GM12878 (cell line): ENCODE measurements at regions not wholly inside any gene's neighbourhood (a gene's known extent, or its start where the extent isn't known, plus 50 kb on each side); places are given as distances from the start of the nearest gene placed in this dataset.

Experiments used
- EGR1 ChIP-seq, 2 experiments: IDR thresholded peaks; 1 replicate in 1 of 2; 2 replicates in 1 of 2; pipeline ENCODE4 v1.6.1; 2011 to 2012; ENCODE audit warnings: low read depth in 2 of 2, low read length in 2 of 2, borderline replicate concordance in 1 of 2, mild to moderate bottlenecking in 1 of 2, moderate library complexity in 1 of 2
- NFIC ChIP-seq: IDR thresholded peaks from 2 replicates; pipeline ENCODE4 v1.6.1; 2012; ENCODE audit warnings: low read depth, mild to moderate bottlenecking, inconsistent platforms, low read length, moderate library complexity
- NR2C1 ChIP-seq: fragments of 450-650 bp; IDR thresholded peaks from 2 replicates; pipeline ENCODE4 v1.6.1; 2017; ENCODE audit warnings: antibody characterized with exemption, mild to moderate bottlenecking, moderate library complexity
- POLR2A ChIP-seq: IDR thresholded peaks from 2 replicates; pipeline ENCODE4 v1.6.1; 2011; ENCODE audit warnings: low read depth, mild to moderate bottlenecking, low read length
- RAD21 ChIP-seq: IDR thresholded peaks from 2 replicates; pipeline ENCODE4 v1.6.1; 2011; ENCODE audit warnings: mild to moderate bottlenecking, low read depth, low read length, moderate library complexity; ENCODE audit not compliant: insufficient read depth
- RCOR1 ChIP-seq: conservative IDR thresholded peaks from 2 replicates; pipeline ENCODE4 v1.6.1; 2012; ENCODE audit warnings: low read depth, low read length, improper control_type of control experiment
- RFX5 ChIP-seq: IDR thresholded peaks from 2 replicates; pipeline ENCODE4 v1.6.1; 2011; ENCODE audit warnings: low read depth, low read length, improper control_type of control experiment
- TARDBP ChIP-seq: IDR thresholded peaks from 2 replicates; pipeline ENCODE4 v1.6.1; 2016; ENCODE audit warnings: borderline replicate concordance
- ZBED1 ChIP-seq: IDR thresholded peaks from 2 replicates; pipeline ENCODE4 v1.6.1; 2016; ENCODE audit warnings: borderline replicate concordance
- TF ChIP-seq, protein P1 (sequence below): IDR thresholded peaks from 2 replicates; pipeline ENCODE4 v1.6.1; 2012; ENCODE audit warnings: mild to moderate bottlenecking, low read depth, low read length
- TF ChIP-seq, protein P2 (sequence below), 3 experiments: IDR thresholded peaks in 2 of 3; conservative IDR thresholded peaks in 1 of 3; 2 replicates each; pipeline ENCODE4 v1.5.1; 2011; ENCODE audit warnings: low read depth in 3 of 3, low read length in 3 of 3, mild to moderate bottlenecking in 3 of 3, control low read depth in 2 of 3, moderate library complexity in 2 of 3, inconsistent platforms in 1 of 3, mixed read lengths in 1 of 3; ENCODE audit not compliant: control insufficient read depth in 2 of 3, insufficient read depth in 1 of 3; ENCODE audit errors: extremely low read depth in 1 of 3

DNA sequence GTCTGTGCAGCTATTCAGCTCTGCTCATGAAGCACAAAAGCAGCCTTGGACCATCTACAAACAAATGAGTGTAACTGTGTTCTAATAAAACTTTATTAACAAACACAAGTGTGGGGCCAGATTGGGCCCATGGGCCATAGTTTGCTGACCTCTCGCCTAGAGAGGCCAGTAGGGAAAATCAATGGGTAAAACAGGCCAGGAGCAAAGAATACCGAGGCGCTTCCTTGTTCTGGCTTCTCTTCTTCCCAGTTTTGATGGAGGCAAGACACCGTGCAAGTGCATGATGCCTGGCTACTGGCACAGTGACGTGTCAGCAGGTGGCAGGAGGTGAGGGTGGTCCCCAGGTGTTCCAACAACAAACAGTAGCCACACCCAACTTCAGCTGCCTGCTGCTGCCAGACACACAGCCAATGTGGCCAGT is 94.3 kb upstream of the SDK1 start:
- no peak for TF ChIP-seq RAD21
- TF ChIP-seq RCOR1, result no peak
- no peak for TF ChIP-seq TARDBP
- no peak for TF ChIP-seq POLR2A
- TF ChIP-seq, protein P1, sequence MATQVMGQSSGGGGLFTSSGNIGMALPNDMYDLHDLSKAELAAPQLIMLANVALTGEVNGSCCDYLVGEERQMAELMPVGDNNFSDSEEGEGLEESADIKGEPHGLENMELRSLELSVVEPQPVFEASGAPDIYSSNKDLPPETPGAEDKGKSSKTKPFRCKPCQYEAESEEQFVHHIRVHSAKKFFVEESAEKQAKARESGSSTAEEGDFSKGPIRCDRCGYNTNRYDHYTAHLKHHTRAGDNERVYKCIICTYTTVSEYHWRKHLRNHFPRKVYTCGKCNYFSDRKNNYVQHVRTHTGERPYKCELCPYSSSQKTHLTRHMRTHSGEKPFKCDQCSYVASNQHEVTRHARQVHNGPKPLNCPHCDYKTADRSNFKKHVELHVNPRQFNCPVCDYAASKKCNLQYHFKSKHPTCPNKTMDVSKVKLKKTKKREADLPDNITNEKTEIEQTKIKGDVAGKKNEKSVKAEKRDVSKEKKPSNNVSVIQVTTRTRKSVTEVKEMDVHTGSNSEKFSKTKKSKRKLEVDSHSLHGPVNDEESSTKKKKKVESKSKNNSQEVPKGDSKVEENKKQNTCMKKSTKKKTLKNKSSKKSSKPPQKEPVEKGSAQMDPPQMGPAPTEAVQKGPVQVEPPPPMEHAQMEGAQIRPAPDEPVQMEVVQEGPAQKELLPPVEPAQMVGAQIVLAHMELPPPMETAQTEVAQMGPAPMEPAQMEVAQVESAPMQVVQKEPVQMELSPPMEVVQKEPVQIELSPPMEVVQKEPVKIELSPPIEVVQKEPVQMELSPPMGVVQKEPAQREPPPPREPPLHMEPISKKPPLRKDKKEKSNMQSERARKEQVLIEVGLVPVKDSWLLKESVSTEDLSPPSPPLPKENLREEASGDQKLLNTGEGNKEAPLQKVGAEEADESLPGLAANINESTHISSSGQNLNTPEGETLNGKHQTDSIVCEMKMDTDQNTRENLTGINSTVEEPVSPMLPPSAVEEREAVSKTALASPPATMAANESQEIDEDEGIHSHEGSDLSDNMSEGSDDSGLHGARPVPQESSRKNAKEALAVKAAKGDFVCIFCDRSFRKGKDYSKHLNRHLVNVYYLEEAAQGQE, result no peak
- TF ChIP-seq, protein P2, sequence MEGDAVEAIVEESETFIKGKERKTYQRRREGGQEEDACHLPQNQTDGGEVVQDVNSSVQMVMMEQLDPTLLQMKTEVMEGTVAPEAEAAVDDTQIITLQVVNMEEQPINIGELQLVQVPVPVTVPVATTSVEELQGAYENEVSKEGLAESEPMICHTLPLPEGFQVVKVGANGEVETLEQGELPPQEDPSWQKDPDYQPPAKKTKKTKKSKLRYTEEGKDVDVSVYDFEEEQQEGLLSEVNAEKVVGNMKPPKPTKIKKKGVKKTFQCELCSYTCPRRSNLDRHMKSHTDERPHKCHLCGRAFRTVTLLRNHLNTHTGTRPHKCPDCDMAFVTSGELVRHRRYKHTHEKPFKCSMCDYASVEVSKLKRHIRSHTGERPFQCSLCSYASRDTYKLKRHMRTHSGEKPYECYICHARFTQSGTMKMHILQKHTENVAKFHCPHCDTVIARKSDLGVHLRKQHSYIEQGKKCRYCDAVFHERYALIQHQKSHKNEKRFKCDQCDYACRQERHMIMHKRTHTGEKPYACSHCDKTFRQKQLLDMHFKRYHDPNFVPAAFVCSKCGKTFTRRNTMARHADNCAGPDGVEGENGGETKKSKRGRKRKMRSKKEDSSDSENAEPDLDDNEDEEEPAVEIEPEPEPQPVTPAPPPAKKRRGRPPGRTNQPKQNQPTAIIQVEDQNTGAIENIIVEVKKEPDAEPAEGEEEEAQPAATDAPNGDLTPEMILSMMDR (IDR thresholded peaks at IDR 0.05 in 2 of 3, conservative IDR thresholded peaks at IDR 0.05 in 1 of 3; ENCODE audit: control insufficient read depth in 2 of 3, extremely low read depth in 1 of 3, insufficient read depth in 1 of 3, low read depth in 3 of 3, low read length in 3 of 3), result no peak
- TF ChIP-seq ZBED1, result no peak
- TF ChIP-seq RFX5, result no peak
- no peak for TF ChIP-seq NFIC
- TF ChIP-seq EGR1 (IDR thresholded peaks at IDR 0.05; ENCODE audit: borderline replicate concordance in 1 of 2, low read depth in 2 of 2, low read length in 2 of 2), result no peak
- no peak for TF ChIP-seq NR2C1
